ENCODE measurements at regions not wholly inside any gene's neighbourhood (a gene's known extent, or its start where the extent isn't known, plus 50 kb on each side); places are given as distances from the start of the nearest gene placed in this dataset.

DNA sequence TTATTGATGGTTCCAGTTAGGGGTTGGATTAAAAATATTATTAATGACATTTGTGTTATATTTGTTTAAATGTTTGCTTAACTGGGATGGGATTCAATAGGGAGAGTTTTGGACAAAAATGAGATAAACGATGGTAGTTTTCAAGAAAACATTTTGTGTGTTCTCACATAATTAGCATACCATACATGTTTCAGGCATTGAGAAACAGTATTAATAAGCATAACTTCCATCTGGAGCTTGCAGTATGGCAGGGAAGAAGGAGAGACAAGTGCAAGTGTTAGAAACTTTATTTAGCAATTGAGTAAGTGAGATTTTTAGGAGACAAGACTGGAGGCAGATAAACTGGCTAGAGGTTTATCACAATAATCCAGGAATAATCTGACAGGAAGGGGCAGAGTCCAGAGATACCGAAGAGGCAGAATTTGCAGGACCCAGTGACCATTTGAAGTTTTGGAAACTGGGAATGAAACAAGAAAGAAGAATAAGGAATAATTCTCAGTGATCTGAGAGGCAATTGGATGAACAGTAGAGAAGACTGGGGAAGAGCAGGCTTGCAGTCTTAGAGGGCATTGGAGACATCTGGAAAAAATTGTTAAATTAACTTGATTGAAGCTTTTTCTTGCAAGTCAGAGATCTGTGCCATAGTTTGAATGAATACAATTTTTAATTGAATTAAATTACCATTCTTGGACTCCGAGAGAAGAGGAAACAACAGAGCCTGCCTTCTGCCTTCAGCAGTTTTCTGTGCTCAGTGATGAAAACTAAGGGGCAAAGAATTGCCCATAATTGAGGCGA lies 73.0 kb upstream of the PTCHD4 start:
- TF ChIP-seq CTCF (IDR thresholded peaks at IDR 0.05; ENCODE audit: low read depth, low read length, missing input control) (no peak), TAF1 (conservative IDR thresholded peaks at IDR 0.05) (no peak), MAX (IDR thresholded peaks at IDR 0.05) (no peak), YY1 (IDR thresholded peaks at IDR 0.05) (no peak)

Data from liver (tissue), 3 donors.